Stimulated activated CD4-positive, alpha-beta T cell treated with anti-CD3 and anti-CD28 coated beads, Interleukin-2, amount 100 ng/mL, for 48 hours (primary cell): ENCODE measurements at regions not wholly inside any gene's neighbourhood (a gene's known extent, or its start where the extent isn't known, plus 50 kb on each side); places are given as distances from the start of the nearest gene placed in this dataset.
"Not testable (repeated sequence)": the region's sequence is repeated elsewhere in the genome, so short reads cannot be mapped to it uniquely, and the experiment has no call there.

ENCODE experiments used
- DNase-seq, 2 donors: peaks; one replicate each; pipeline ENCODE4 v3.0.0-alpha.2; 2020

- no peak for DNase-seq
Observed at GRCh38 chrY:7390056-7390455, 478.5 kb upstream of the AMELY start.

GRCh38 chrY:7382988-7383387 is 471.4 kb upstream of the AMELY start:
- DNase-seq, result no peak

- no peak for DNase-seq
Observed at GRCh38 chrY:7377091-7377490, 465.5 kb upstream of the AMELY start.

GRCh38 chrY:7374485-7374884 is 462.9 kb upstream of the AMELY start:
- DNase-seq, result not testable (repeated sequence)

- not testable (repeated sequence) for DNase-seq
Observed at GRCh38 chrY:7371953-7372352, 460.4 kb upstream of the AMELY start.

- DNase-seq, result not testable (repeated sequence)
Observed at GRCh38 chrY:7371026-7371425, 459.5 kb upstream of the AMELY start.

GRCh38 chrY:7359520-7359919 is 448.0 kb upstream of the AMELY start:
- no peak for DNase-seq

- no peak for DNase-seq
Observed at GRCh38 chrY:7358103-7358752, 446.7 kb upstream of the AMELY start.

GRCh38 chrY:7355891-7356290 is 444.3 kb upstream of the AMELY start:
- not testable (repeated sequence) for DNase-seq

- peak in 1 of 2 donors; percentile 49 for DNase-seq
Observed at GRCh38 chrY:7344661-7345060, 433.1 kb upstream of the AMELY start.

- DNase-seq, result no peak
Observed at GRCh38 chrY:7343261-7343660, 431.7 kb upstream of the AMELY start.

- peak in 1 of 2 donors; percentile 18 for DNase-seq
Observed at GRCh38 chrY:7342732-7343131, 431.2 kb upstream of the AMELY start.

GRCh38 chrY:7339391-7340087 is 428.0 kb upstream of the AMELY start:
- no peak for DNase-seq

GRCh38 chrY:7336023-7336873 is 424.7 kb upstream of the AMELY start:
- no peak for DNase-seq

GRCh38 chrY:7334449-7334848 is 422.9 kb upstream of the AMELY start:
- DNase-seq, result no peak

GRCh38 chrY:7326296-7327246 is 415.0 kb upstream of the AMELY start:
- peak in 1 of 2 donors; percentile 25 for DNase-seq

GRCh38 chrY:7325531-7325930 is 414.0 kb upstream of the AMELY start:
- no peak for DNase-seq

- no peak for DNase-seq
Observed at GRCh38 chrY:7320751-7321150, 409.2 kb upstream of the AMELY start.

- DNase-seq, result not testable (repeated sequence)
Observed at GRCh38 chrY:7320171-7320570, 408.6 kb upstream of the AMELY start.

GRCh38 chrY:7318122-7318521 is 406.6 kb upstream of the AMELY start:
- no peak for DNase-seq

GRCh38 chrY:7317571-7317970 is 406.0 kb upstream of the AMELY start:
- DNase-seq, result no peak

- peak in 1 of 2 donors; percentile 31 for DNase-seq
Observed at GRCh38 chrY:7310482-7311269, 399.1 kb upstream of the AMELY start.
